HCT116 (cell line): ENCODE measurements at regions not wholly inside any gene's neighbourhood (a gene's known extent, or its start where the extent isn't known, plus 50 kb on each side); places are given as distances from the start of the nearest gene placed in this dataset.

Experiments
- ATAC-seq: fragments of 200-7000 bp; cut with Tn5 transposase; 2 replicates; pipeline ENCODE4 v1.9.1; 2020; ENCODE audit warnings: mild to moderate bottlenecking, moderate library complexity
- BruUV-seq: library from RNA; stranded (reverse); fragments of 400-500 nt; replicated peaks from 2 replicates; lab custom pipeline; 2021; lab: Mats Ljungman, UMichigan
- CTCF ChIA-PET: fragments of 300-600 bp; sonication (Branson Sonifier 250); formaldehyde crosslinking; loops from one replicate; lab custom pipeline; 2021; ENCODE audit warnings: antibody characterized with exemption; lab: Charles Lee
- POLR2A ChIA-PET: fragments of 300-600, 350-600 bp; sonication (Branson Sonifier 250); formaldehyde crosslinking; loops from one replicate; lab custom pipeline; 2021; ENCODE audit warnings: antibody characterized with exemption; lab: Charles Lee
- RAD21 ChIA-PET, 2 experiments: fragments of 300-600 bp; sonication (Branson Sonifier 250); formaldehyde crosslinking; loops; one replicate each; lab custom pipeline; 2023; ENCODE audit warnings: low total read pairs in 2 of 2; ENCODE audit not compliant: uncharacterized antibody in 2 of 2, unreplicated experiment in 2 of 2, low non-redundant PET in 1 of 2; lab: Charles Lee
- DNase-seq: peaks from one replicate; pipeline ENCODE4 v3.0.0-alpha.2; 2010; ENCODE audit warnings: low read depth, low spot score
- H2AFZ ChIP-seq: fragments of 200-600 bp; shearing (Covaris generic), sonication (generic); 2 replicates; pipeline ENCODE4 v1.6.1; 2017; ENCODE audit warnings: low read depth, mixed run types, mixed read lengths, antibody characterized with exemption, low read length; ENCODE audit not compliant: poor library complexity, severe bottlenecking
- H3K27ac ChIP-seq: 2 replicates; pipeline ENCODE4 v1.5.1; 2012; ENCODE audit warnings: low read depth, low read length
- H3K27me3 ChIP-seq: fragments of 200-600 bp; sonication (generic); 2 replicates; pipeline ENCODE4 v1.6.1; 2016; ENCODE audit warnings: mixed run types, low read length, mixed read lengths; ENCODE audit not compliant: insufficient read depth
- H3K36me3 ChIP-seq, 2 experiments: fragments of 200-500 bp in 1 of 2; fragments of 200-600 bp in 1 of 2; sonication (Bioruptor generic) in 1 of 2; sonication (generic) in 1 of 2; 2 replicates each; pipeline versions ENCODE4 v1.5.1 to v1.6.1; 2014 to 2016; ENCODE audit warnings: low read length in 2 of 2, inconsistent platforms in 1 of 2, mixed read lengths in 1 of 2, mixed run types in 1 of 2; ENCODE audit not compliant: insufficient read depth in 2 of 2, control insufficient read depth in 1 of 2
- H3K4me1 ChIP-seq, 2 experiments: fragments of 200-600 bp in 1 of 2; sonication (generic) in 1 of 2; 2 replicates each; pipeline versions ENCODE4 v1.5.1 to v1.6.1; 2012 to 2017; ENCODE audit warnings: low read length in 2 of 2, inconsistent platforms in 1 of 2, mild to moderate bottlenecking in 1 of 2, mixed read lengths in 1 of 2, mixed run types in 1 of 2, moderate library complexity in 1 of 2; ENCODE audit not compliant: insufficient read depth in 2 of 2, control insufficient read depth in 1 of 2
- H3K4me2 ChIP-seq: fragments of 200-600 bp; sonication (generic); 2 replicates; pipeline ENCODE4 v1.6.1; 2017; ENCODE audit warnings: mixed run types, low read length, mixed read lengths
- H3K4me3 ChIP-seq, 2 experiments: fragments of 200-600 bp in 1 of 2; sonication (generic) in 1 of 2; replicated peaks in 1 of 2; 2 replicates each; pipeline ENCODE4 v1.5.1; 2011 to 2016; ENCODE audit warnings: low read length in 2 of 2, control low read depth in 1 of 2, low read depth in 1 of 2, mild to moderate bottlenecking in 1 of 2, mixed read lengths in 1 of 2, mixed run types in 1 of 2
- H3K79me2 ChIP-seq: fragments of 200-600 bp; sonication (generic); 2 replicates; pipeline ENCODE4 v1.6.1; 2017; ENCODE audit warnings: mild to moderate bottlenecking, mixed run types, low read length, moderate library complexity, mixed read lengths; ENCODE audit not compliant: insufficient read depth
- H3K9ac ChIP-seq: fragments of 200-600 bp; sonication (generic); 2 replicates; pipeline ENCODE4 v1.6.1; 2016; ENCODE audit warnings: low read length, mixed read lengths
- H3K9me2 ChIP-seq: fragments of 200-600 bp; sonication (generic), shearing (Covaris generic); 2 replicates; pipeline ENCODE4 v1.6.1; 2017; ENCODE audit warnings: mixed run types, mild to moderate bottlenecking, moderate library complexity; ENCODE audit not compliant: insufficient read depth
- H3K9me3 ChIP-seq, 2 experiments: fragments of 200-500 bp in 1 of 2; fragments of 200-600 bp in 1 of 2; sonication (Bioruptor generic) in 1 of 2; sonication (generic) in 1 of 2; 2 replicates each; pipeline ENCODE4 v1.6.1; 2014 to 2017; ENCODE audit warnings: low read length in 2 of 2, mixed read lengths in 2 of 2, inconsistent platforms in 1 of 2, low read depth in 1 of 2, mild to moderate bottlenecking in 1 of 2, mixed run types in 1 of 2, moderate library complexity in 1 of 2; ENCODE audit not compliant: control insufficient read depth in 1 of 2, insufficient read depth in 1 of 2
- H4K20me1 ChIP-seq: fragments of 200-600 bp; sonication (generic), shearing (Covaris generic); 2 replicates; pipeline ENCODE4 v1.6.1; 2017; ENCODE audit warnings: mixed run types, mild to moderate bottlenecking, moderate library complexity; ENCODE audit not compliant: insufficient read depth
- EZH2 ChIP-seq: fragments of 200-600 bp; sonication (generic); IDR thresholded peaks from 2 replicates; pipeline ENCODE4 v1.6.1; 2017; ENCODE audit warnings: antibody characterized with exemption, mixed run types
- POLR2AphosphoS5 ChIP-seq: IDR thresholded peaks from 2 replicates; pipeline ENCODE4 v1.6.1; 2011; ENCODE audit warnings: mild to moderate bottlenecking, low read depth, low read length, moderate library complexity
- ZNF274 ChIP-seq: fragments of 200-500 bp; sonication (Bioruptor generic); IDR thresholded peaks from 2 replicates; pipeline ENCODE4 v1.6.1; 2014; ENCODE audit warnings: mild to moderate bottlenecking, low read depth, low read length, inconsistent platforms
- intact Hi-C: fragments of 100-400 bp; cut with micrococcal nuclease; formaldehyde crosslinking; loops from 2 replicates; pipeline ENCODE4 v1.10.0; 2022
- TF ChIP-seq, protein P1 (sequence below): IDR thresholded peaks from 2 replicates; pipeline ENCODE4 v1.6.1; 2012
- TF ChIP-seq, protein P2 (sequence below): IDR thresholded peaks from 2 replicates; pipeline ENCODE4 v1.6.1; 2012
- TF ChIP-seq, protein P3 (sequence below): IDR thresholded peaks from 2 replicates; pipeline ENCODE4 v1.6.1; 2011; ENCODE audit warnings: mild to moderate bottlenecking, low read length, moderate library complexity; ENCODE audit not compliant: insufficient replicate concordance; ENCODE audit errors: extremely low read depth

DNA sequence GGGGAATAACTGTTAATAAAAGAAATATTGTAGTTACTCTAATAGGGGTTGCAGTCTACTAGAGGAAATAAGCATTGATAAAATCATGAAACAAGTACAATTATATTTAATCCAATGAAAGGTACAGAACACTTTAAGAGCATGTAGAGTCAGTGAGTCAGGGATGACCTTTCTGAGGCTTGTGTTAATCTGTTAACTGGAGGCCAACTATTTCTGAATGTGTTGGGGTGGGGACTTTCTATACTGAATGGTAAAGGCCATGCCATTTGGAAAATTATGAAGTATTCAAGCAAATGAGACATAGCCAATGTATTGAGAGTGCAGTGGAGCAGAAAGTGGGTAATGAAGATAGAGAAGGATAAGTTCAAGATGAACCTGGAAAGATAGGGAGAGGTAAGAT, 646.2 kb downstream of the ADGRL2 start:
- Histone ChIP-seq H3K4me1 (no peaks in the 10 kb centered on the region), H4K20me1 (no peaks in the 10 kb centered on the region), H3K27ac (no peak overlapping the region), H3K27me3 (no peaks in the 10 kb centered on the region), H2AFZ (no peak overlapping the region), H3K4me3 (no peak overlapping the region), H3K9me2 (no peaks in the 10 kb centered on the region), H3K9ac (no peak overlapping the region), H3K9me3 (peaks cover 0 to 4% of the 10 kb centered on the region in 2 experiments; a peak in 1 of 4 replicates), H3K79me2 (no peaks in the 10 kb centered on the region), H3K36me3 (no peaks in the 10 kb centered on the region), H3K4me2 (no peak overlapping the region)
- RAD21 ChIA-PET = no interaction called here
- BruUV-seq = no TSS peak
- DNase-seq (no peak), ATAC-seq (no peak)
- POLR2A ChIA-PET = no interaction called here
- intact Hi-C loops = no loop called here
- CTCF ChIA-PET = no interaction called here
- TF ChIP-seq EZH2 = no peak

DNA sequence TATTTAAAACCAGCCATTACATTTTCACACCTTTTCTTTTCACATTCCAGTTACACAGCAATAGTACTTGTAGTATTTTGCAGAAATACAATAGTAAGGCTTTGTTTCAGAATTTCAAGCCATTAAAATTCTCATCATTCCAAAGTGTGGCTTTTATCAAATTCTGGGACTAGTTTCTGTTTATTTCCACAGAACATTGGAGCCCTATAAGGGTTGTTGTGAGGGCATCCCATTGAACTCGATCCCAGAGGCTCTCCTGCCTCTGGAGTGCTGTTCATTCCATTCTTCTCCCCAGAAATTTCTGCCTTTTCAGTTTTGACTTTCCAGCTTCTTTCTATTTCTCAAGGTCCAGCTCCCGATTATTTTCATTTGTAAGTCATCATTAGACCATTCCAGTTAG, 645.5 kb downstream of the ADGRL2 start:
- ChIA-PET POLR2A (no interaction called here), RAD21 (no interaction called here), CTCF (no interaction called here)
- TF ChIP-seq, protein P1, sequence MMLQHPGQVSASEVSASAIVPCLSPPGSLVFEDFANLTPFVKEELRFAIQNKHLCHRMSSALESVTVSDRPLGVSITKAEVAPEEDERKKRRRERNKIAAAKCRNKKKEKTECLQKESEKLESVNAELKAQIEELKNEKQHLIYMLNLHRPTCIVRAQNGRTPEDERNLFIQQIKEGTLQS = no peak
- no peak for TF ChIP-seq POLR2AphosphoS5
- TF ChIP-seq, protein P2, sequence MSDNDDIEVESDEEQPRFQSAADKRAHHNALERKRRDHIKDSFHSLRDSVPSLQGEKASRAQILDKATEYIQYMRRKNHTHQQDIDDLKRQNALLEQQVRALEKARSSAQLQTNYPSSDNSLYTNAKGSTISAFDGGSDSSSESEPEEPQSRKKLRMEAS = no peak
- TF ChIP-seq ZNF274 = no peak
- TF ChIP-seq, protein P3, sequence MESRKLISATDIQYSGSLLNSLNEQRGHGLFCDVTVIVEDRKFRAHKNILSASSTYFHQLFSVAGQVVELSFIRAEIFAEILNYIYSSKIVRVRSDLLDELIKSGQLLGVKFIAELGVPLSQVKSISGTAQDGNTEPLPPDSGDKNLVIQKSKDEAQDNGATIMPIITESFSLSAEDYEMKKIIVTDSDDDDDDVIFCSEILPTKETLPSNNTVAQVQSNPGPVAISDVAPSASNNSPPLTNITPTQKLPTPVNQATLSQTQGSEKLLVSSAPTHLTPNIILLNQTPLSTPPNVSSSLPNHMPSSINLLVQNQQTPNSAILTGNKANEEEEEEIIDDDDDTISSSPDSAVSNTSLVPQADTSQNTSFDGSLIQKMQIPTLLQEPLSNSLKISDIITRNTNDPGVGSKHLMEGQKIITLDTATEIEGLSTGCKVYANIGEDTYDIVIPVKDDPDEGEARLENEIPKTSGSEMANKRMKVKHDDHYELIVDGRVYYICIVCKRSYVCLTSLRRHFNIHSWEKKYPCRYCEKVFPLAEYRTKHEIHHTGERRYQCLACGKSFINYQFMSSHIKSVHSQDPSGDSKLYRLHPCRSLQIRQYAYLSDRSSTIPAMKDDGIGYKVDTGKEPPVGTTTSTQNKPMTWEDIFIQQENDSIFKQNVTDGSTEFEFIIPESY = no peak
- Histone ChIP-seq H3K27ac (no peak overlapping the region), H3K4me3 (no peak overlapping the region), H3K4me1 (no peaks in the 10 kb centered on the region), H2AFZ (no peak overlapping the region), H4K20me1 (no peaks in the 10 kb centered on the region), H3K4me2 (no peak overlapping the region), H3K9me2 (no peaks in the 10 kb centered on the region), H3K27me3 (no peaks in the 10 kb centered on the region), H3K9me3 (0 out of 4 replicates have a peak, but pooled peaks cover 0 to 5% of the 10 kb centered on the region in 2 experiments), H3K9ac (no peak overlapping the region), H3K79me2 (no peaks in the 10 kb centered on the region), H3K36me3 (no peaks in the 10 kb centered on the region)
- ATAC-seq (no peak), DNase-seq (no peak)
- intact Hi-C loops = no loop called here
- BruUV-seq = no TSS peak
